AML-193 (cell line): ENCODE measurements at regions not wholly inside any gene's neighbourhood (a gene's known extent, or its start where the extent isn't known, plus 50 kb on each side); places are given as distances from the start of the nearest gene placed in this dataset.

Experiments
- DNase-seq, 2 experiments: peaks; one replicate each; lab custom pipeline; 2025; lab: John Stamatoyannopoulos, UW

DNA sequence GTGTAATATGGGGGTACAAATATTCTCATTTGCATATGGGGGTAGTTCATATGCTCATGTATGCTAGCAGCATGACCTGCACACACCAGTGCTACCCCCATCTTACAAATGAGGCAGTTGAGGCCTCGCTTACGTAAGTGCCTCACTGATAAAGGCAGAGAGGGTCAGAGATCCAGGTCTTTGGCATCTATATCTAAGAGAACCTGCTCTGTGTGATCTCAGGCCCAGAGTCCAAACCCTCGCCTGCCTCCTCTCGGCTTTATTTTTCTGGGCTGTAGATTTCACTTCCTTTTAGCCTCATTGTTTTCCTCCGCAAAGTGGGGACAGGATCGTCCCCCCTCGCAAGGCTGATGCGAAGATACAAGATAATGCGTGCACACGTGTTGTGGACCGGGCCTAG is 325.2 kb downstream of the MN1 start:
- no peak for DNase-seq

GRCh38 chr22:27476729-27477128 is 324.8 kb downstream of the MN1 start:
- DNase-seq: no peak

DNA sequence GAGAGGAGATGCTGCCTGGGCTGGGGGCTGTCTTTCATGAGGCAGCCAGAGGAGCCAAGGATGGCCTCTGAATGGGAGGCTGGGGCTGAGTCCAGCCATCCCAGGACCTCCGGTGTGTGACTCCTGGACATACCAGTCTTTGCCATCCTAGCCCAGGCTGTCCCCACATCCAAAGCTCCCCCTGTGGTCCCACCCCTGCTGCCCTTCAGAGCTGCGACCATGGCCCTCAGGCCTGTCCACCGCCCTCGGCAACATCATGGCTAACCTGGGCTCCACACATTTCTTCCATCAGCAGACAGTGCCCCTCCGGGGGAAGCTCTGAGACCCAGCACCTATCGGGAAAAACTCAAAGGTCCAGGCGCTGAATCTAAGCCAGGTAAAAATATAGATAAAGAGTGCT is 324.4 kb downstream of the MN1 start:
- DNase-seq: no peak

DNA sequence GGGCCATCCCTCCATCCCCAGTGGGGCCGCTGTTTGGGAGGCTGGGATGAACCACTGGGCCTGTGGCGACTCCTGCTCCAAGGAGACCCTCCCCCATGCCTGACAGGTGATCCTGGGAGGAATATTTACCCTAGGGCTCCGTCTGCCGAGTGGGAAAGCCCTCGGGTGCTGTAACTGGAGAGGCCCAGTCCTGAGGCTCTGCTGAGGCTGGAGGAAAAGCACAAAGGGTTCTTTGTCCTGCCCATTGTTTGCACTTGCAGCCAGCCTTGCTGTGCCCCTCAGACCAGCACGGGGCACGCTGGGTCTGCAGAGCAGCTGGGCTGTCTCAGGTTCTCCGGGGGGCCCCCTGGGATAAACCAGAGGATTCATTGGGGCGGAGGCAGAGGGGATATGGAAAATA is 321.1 kb downstream of the MN1 start:
- DNase-seq: no peak

DNA sequence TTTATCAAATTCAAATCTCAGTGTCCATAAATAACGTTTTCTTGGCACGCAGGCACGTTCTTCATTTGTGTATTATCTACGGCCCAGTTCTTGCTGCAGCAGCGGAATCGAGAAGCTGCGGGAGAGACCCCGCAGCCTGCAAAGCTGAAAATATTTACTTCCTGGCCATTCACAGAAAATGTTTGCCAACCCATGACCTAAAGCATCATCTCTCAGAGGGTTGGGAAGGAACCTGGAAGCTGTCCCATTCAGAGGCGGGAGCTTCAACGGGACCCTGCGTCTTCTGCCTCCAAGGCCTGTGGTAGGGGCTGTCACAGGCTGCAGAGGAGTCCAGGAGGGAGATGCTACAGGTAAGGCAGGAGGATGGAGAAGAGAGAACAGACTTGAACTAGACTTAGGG is 319.2 kb downstream of the MN1 start:
- no peak for DNase-seq

DNA sequence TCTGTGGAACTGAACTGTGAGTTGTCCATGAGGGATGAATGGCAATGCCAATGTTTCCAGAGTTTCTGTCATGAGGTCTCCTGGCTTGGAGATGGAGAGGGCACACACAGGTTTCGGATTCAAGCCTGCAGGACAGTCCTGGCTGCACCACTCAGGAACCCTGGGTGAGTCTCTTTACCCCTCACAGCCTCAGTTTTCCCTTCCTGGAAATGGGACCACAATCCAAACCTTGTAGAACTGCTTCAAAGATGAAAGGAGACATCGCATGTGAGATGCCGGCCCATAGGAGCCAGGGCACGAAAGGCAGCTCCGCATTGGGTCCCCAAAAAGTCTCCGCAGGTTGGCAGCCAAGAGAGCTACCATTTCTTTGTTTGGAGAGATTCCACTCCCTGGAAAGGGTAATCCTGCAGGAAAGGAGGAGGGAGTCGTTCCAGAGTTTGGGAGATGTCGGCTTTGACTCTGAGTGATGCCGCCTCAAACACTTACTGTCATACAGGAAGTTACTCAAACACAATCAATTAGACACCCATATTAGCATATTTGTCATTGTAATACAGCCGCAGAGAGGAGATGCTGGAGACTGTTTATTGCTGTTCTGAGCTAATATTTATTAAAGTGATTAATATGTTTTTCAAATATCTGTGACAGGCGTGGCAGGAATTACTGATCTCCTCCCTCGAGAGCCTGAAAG is 318.3 kb downstream of the MN1 start:
- DNase-seq: no peak

GRCh38 chr22:27485842-27486241 is 315.7 kb downstream of the MN1 start:
- DNase-seq: no peak

GRCh38 chr22:27487600-27488452 is 313.7 kb downstream of the MN1 start:
- DNase-seq: no peak

- no peak for DNase-seq
Measured at GRCh38 chr22:27488456-27489177, 312.9 kb downstream of the MN1 start.

DNA sequence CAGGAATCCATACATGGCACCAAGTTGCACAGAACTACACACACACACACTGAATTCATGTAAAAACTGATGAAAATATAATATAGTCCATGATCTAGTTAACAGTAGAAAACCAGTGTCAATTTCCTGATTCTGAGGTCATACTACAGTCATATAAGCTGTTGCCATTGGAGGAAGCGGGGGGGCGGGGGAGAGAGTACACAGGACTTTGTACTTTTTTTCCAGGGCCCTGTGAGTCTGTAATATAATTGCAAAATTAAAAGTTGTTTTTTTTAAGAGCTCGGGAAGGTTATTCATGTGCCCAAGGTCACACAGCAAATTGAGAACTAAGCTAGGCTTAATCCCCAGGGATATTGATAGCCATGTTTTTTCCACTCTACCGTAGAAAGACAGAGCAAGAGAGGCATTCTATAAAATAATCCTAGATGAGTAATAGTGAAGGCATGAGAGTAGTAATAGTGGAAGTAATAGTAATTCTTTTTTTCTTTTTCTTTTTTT is 312.3 kb downstream of the MN1 start:
- DNase-seq: no peak

- no peak for DNase-seq
Measured at GRCh38 chr22:27490080-27490479, 311.5 kb downstream of the MN1 start.

GRCh38 chr22:27491888-27492287 is 309.7 kb downstream of the MN1 start:
- no peak for DNase-seq

DNA sequence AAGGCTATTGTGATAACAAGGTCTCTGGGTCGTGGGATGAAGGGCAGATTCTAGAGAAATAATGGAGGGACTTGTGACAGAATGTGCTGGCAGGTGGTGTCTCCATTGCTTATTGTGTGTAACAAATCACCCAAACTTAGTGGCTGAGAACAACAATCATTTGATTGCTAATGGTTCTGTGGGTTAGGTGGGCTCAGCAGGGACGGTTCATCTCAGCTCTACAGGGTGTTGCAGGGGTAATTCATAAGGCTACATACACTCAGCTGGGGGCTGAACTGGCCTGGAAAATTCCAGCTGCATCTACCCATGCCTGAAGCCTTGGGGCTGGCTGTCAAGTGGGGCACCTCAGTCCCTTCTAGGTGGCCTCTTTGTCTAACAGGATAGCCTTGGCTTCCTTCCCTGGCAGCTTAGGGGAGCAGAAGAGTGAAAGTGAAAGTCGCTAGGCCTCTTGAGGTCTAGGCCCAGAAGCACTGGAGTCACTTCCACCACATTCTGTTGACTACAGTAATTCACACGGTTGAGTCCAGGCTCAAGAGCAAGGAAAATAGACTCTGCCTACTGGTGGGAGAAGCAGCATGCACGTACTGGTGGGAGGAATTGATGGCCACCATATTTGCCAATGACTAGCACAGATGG is 308.9 kb downstream of the MN1 start:
- no peak for DNase-seq

DNA sequence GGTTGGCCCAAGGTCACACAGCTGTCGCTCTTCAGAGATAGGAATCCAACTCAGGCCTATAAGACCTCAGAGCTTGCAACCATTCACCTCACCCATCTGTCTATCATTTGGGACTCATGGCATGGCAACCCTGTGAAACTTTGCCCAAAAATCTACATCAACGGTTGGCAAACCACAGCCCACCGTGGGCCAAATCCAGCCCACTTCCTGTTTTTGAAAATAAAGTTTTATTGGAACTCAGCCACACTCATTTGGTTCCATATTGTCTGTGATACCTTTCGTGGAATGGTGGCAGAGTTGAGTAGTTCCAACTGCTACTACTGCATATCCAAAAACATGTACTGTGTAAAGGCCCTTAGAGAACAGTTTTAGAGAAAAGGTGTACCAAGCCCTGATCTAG is 307.8 kb downstream of the MN1 start:
- no peak for DNase-seq

DNA sequence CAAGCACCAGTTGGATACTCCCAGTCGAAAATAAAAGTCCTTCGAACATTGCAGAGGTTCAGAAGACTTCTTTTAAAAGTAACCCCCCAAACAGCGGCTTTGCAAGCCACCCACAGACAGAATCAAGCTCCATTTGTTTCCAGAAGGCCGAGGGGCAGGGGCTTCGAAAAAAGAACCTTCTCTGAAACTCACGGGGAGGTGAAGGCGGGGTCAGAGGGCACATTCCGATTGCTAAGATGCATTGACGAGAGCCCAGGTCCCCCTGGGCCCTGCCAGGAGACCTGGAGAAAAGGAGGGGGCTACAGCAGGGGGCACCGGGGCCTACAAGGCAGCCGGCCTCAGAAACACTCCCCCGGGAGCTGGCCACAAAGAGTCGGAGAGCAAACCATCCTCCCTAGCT is 306.8 kb downstream of the MN1 start:
- DNase-seq: no peak

- no peak for DNase-seq
Measured at GRCh38 chr22:27495325-27495724, 306.2 kb downstream of the MN1 start.

- DNase-seq: no peak
Measured at GRCh38 chr22:27499121-27499520, 302.4 kb downstream of the MN1 start.

GRCh38 chr22:27501191-27501936 is 300.2 kb downstream of the MN1 start:
- DNase-seq: no peak

GRCh38 chr22:27502327-27502726 is 299.2 kb downstream of the MN1 start:
- DNase-seq: no peak

GRCh38 chr22:27504360-27505253 is 296.9 kb downstream of the MN1 start:
- no peak for DNase-seq
